ENCODE measurements at regions not wholly inside any gene's neighbourhood (a gene's known extent, or its start where the extent isn't known, plus 50 kb on each side); places are given as distances from the start of the nearest gene placed in this dataset.

- Histone ChIP-seq H4K8ac (ENCODE audit: extremely low read depth, insufficient read depth, low read length) (no peak overlapping the region), H2AFZ (ENCODE audit: low read length) (no peak overlapping the region), H3K18ac (ENCODE audit: extremely low read depth, low read length) (no peak overlapping the region), H2AK5ac (ENCODE audit: low read depth, low read length) (no peak overlapping the region), H3K9me3 (ENCODE audit: insufficient read depth in 2 of 2, low read depth in 1 of 2, low read length in 1 of 2) (no peaks in the 10 kb centered on the region), H3K27ac (ENCODE audit: low read depth, low read length) (no peak overlapping the region), H2BK5ac (ENCODE audit: low read depth, low read length) (no peak overlapping the region), H3K9ac (replicated peaks in 1 of 4; ENCODE audit: extremely low read depth in 1 of 4, low read depth in 3 of 4, low read length in 3 of 4) (no peak overlapping the region), H3K4me2 (ENCODE audit: insufficient read depth in 1 of 2, low read depth in 2 of 2, low read length in 2 of 2) (no peak overlapping the region), H3K36me3 (ENCODE audit: control insufficient read depth in 2 of 4, insufficient read depth in 4 of 4, low read length in 3 of 4) (no peaks in the 10 kb centered on the region), H3K23me2 (ENCODE audit: low read depth, low read length) (no peaks in the 10 kb centered on the region), H3K4ac (replicated peaks; ENCODE audit: insufficient read length, low read depth, low read length) (no peak overlapping the region), H3K14ac (ENCODE audit: insufficient read length) (no peak overlapping the region), H2BK12ac (ENCODE audit: low read depth, low read length) (no peak overlapping the region), H3K79me2 (ENCODE audit: control insufficient read depth in 1 of 2, insufficient read depth in 2 of 2, low read length in 2 of 2) (no peaks in the 10 kb centered on the region), H4K20me1 (replicated peaks in 1 of 2; ENCODE audit: control insufficient read depth in 1 of 2, insufficient read depth in 2 of 2, low read length in 2 of 2) (no peaks in the 10 kb centered on the region), H4K5ac (ENCODE audit: insufficient read length, low read depth, low read length) (no peak overlapping the region), H3K27me3 (replicated peaks in 1 of 4; ENCODE audit: control insufficient read depth in 3 of 4, extremely low read depth in 1 of 4, insufficient read depth in 3 of 4, low read length in 3 of 4) (no peaks in the 10 kb centered on the region), H3K79me1 (ENCODE audit: low read depth, low read length) (no peaks in the 10 kb centered on the region), H3K56ac (replicated peaks; ENCODE audit: insufficient read length, low read depth, low read length) (no peak overlapping the region), H3K4me3 (ENCODE audit: extremely low read depth in 1 of 4, insufficient read depth in 2 of 4, low read depth in 3 of 4, low read length in 4 of 4) (no peak overlapping the region), H2BK120ac (replicated peaks; ENCODE audit: low read depth, low read length) (no peak overlapping the region), H3K4me1 (replicated peaks in 1 of 4; ENCODE audit: control insufficient read depth in 3 of 4, insufficient read depth in 4 of 4, low read length in 3 of 4) (no peaks in the 10 kb centered on the region), H3K23ac (ENCODE audit: insufficient read length) (no peak overlapping the region), H4K91ac (replicated peaks; ENCODE audit: insufficient read length, low read length) (no peak overlapping the region), H2BK15ac (ENCODE audit: low read length) (no peak overlapping the region), H2BK20ac (ENCODE audit: low read length) (no peak overlapping the region)
- CTCF ChIA-PET (ENCODE audit: partially characterized antibody) = no interaction called here
- TF ChIP-seq CBX5 (IDR thresholded peaks at IDR 0.05; ENCODE audit: low read depth, low read length) = no peak
- TF ChIP-seq HDAC6 (IDR thresholded peaks at IDR 0.05; ENCODE audit: low read depth, low read length) = no peak
- no peak for TF ChIP-seq NRF1 (IDR thresholded peaks at IDR 0.05; ENCODE audit: low read depth, low read length)
- no peak for TF ChIP-seq ASH2L (IDR thresholded peaks at IDR 0.05; ENCODE audit: low read length)
- TF ChIP-seq PHF8 (conservative IDR thresholded peaks at IDR 0.05; ENCODE audit: low read depth, low read length) = no peak
- TF ChIP-seq SUZ12 (IDR thresholded peaks at IDR 0.05; ENCODE audit: low read length) = no peak
- no peak for TF ChIP-seq E2F6 (IDR thresholded peaks at IDR 0.05)
- no peak for TF ChIP-seq FOSL1 (IDR thresholded peaks at IDR 0.05; ENCODE audit: insufficient read depth, low read depth, low read length)
- no peak for TF ChIP-seq SIN3A (conservative IDR thresholded peaks at IDR 0.05 in 1 of 2, IDR thresholded peaks at IDR 0.05 in 1 of 2; ENCODE audit: low read depth in 1 of 2, low read length in 2 of 2)
- WGBS, 2 experiments (ENCODE audit: extremely low coverage in 1 of 2, insufficient coverage in 1 of 2, insufficient read length in 1 of 2, insufficient replicate concordance in 2 of 2, low coverage in 1 of 2, low lambda C conversion rate in 2 of 2, missing lambda C conversion rate in 1 of 2) = 95% methylated on average over 5 of the region's 5 CpGs; no CpG with 5 or more reads in 1 of the 2 experiments
- FAIRE-seq (no peak), DNase-seq (ENCODE audit: low read depth in 1 of 2, low spot score in 2 of 2) (no peak)
- POLR2A ChIA-PET (ENCODE audit: partially characterized antibody) = no interaction called here
Measured at GRCh38 chr5:5932824-5933223, 445.5 kb downstream of the MED10 start.

Measured in H1 (cell line).